ENCODE measurements at regions not wholly inside any gene's neighbourhood (a gene's known extent, or its start where the extent isn't known, plus 50 kb on each side); places are given as distances from the start of the nearest gene placed in this dataset.

DNA sequence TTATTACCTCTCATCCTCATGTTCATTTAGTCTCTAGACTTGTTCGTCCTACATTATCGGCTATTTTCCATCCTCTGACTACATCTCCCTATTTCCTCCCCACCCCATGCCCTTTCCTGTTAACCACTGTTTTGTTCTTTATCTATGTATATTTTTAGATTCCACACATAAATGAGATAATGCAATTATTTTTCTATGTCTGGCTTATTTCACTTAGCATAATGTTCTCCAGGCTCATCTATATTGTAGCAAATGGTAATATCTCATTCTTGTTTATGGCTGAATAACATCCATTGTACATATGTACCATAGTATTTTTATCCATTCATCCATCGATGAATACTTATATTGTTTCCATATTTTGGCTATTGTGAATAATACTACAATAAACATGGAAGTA, 84.6 kb upstream of the PTPRR start:
- no peak for TF ChIP-seq EGR1 (IDR thresholded peaks at IDR 0.05)
- no peak for TF ChIP-seq TAF1 (IDR thresholded peaks at IDR 0.05; ENCODE audit: low read depth)
- no peak for TF ChIP-seq CREB1 (IDR thresholded peaks at IDR 0.05; ENCODE audit: low read depth)
- TF ChIP-seq NFIC (IDR thresholded peaks at IDR 0.05): no peak
- TF ChIP-seq, protein P1, sequence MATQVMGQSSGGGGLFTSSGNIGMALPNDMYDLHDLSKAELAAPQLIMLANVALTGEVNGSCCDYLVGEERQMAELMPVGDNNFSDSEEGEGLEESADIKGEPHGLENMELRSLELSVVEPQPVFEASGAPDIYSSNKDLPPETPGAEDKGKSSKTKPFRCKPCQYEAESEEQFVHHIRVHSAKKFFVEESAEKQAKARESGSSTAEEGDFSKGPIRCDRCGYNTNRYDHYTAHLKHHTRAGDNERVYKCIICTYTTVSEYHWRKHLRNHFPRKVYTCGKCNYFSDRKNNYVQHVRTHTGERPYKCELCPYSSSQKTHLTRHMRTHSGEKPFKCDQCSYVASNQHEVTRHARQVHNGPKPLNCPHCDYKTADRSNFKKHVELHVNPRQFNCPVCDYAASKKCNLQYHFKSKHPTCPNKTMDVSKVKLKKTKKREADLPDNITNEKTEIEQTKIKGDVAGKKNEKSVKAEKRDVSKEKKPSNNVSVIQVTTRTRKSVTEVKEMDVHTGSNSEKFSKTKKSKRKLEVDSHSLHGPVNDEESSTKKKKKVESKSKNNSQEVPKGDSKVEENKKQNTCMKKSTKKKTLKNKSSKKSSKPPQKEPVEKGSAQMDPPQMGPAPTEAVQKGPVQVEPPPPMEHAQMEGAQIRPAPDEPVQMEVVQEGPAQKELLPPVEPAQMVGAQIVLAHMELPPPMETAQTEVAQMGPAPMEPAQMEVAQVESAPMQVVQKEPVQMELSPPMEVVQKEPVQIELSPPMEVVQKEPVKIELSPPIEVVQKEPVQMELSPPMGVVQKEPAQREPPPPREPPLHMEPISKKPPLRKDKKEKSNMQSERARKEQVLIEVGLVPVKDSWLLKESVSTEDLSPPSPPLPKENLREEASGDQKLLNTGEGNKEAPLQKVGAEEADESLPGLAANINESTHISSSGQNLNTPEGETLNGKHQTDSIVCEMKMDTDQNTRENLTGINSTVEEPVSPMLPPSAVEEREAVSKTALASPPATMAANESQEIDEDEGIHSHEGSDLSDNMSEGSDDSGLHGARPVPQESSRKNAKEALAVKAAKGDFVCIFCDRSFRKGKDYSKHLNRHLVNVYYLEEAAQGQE (IDR thresholded peaks at IDR 0.05; ENCODE audit: low read depth): no peak
- TF ChIP-seq CEBPB (IDR thresholded peaks at IDR 0.05): no peak
- no peak for TF ChIP-seq TEAD4 (IDR thresholded peaks at IDR 0.05)

Data from Ishikawa (cell line).